T1000 (cell line): ENCODE measurements at regions not wholly inside any gene's neighbourhood (a gene's known extent, or its start where the extent isn't known, plus 50 kb on each side); places are given as distances from the start of the nearest gene placed in this dataset.

ENCODE experiments used
- DNase-seq: peaks from one replicate; lab custom pipeline; 2025; ENCODE audit warnings: mixed read lengths; lab: John Stamatoyannopoulos, UW

GRCh38 chr4:22870847-22871449 lies 178.2 kb downstream of the GBA3 start:
- no peak for DNase-seq

GRCh38 chr4:22869235-22869634 lies 176.5 kb downstream of the GBA3 start:
- no peak for DNase-seq
